Testis (tissue), 2 donors: ENCODE measurements at regions not wholly inside any gene's neighbourhood (a gene's known extent, or its start where the extent isn't known, plus 50 kb on each side); places are given as distances from the start of the nearest gene placed in this dataset.

Experiments
- DNase-seq: peaks from one replicate; pipeline ENCODE4 v3.0.0-alpha.2; 2019
- H3K27ac ChIP-seq, 2 donors: fragments of 200-600 bp; sonication (generic); one replicate each; pipeline ENCODE4 v1.5.1; 2019
- H3K27me3 ChIP-seq: fragments of 200-600 bp; sonication (generic); one replicate; pipeline ENCODE4 v1.5.1; 2019
- H3K36me3 ChIP-seq: fragments of 200-600 bp; sonication (generic); one replicate; pipeline ENCODE4 v1.5.1; 2017; ENCODE audit warnings: low read depth; ENCODE audit errors: missing control alignments
- H3K4me1 ChIP-seq: fragments of 200-600 bp; sonication (generic); one replicate; pipeline ENCODE4 v1.5.1; 2019
- H3K4me3 ChIP-seq, 2 donors: fragments of 200-600 bp; sonication (generic); one replicate each; pipeline ENCODE4 v1.5.1; 2017 to 2019
- H3K9me3 ChIP-seq: fragments of 200-600 bp; sonication (generic); one replicate; pipeline ENCODE4 v1.5.1; 2017
- POLR2A ChIP-seq: fragments of 450-650 bp; IDR thresholded peaks from one replicate; pipeline ENCODE4 v1.6.1; 2017; ENCODE audit warnings: antibody characterized with exemption, mild to moderate bottlenecking, moderate library complexity
- WGBS, 2 donors: methylation state at CpG; one replicate each; pipeline ENCODE4 v1.1.5; 2018; 5-methylcytosine and 5-hydroxymethylcytosine counted together
- intact Hi-C: fragments of 100-400 bp; cut with DNase I; formaldehyde crosslinking; loops from one replicate; pipeline ENCODE4 v1.15.1; 2023; ENCODE audit warnings: low total_unique reads
- TF ChIP-seq, protein P1 (sequence below), 3 experiments: fragments of 450-650 bp in 2 of 3; fragments of 200-600 bp in 1 of 3; sonication (generic) in 1 of 3; IDR thresholded peaks; one replicate each; pipeline ENCODE4 v1.5.1; 2016 to 2019; ENCODE audit warnings: antibody characterized with exemption in 3 of 3, mild to moderate bottlenecking in 2 of 3, moderate library complexity in 1 of 3

- DNase-seq = no peak
- intact Hi-C loops = no loop called here
- no peaks in the 10 kb centered on the region for H3K9me3 ChIP-seq
- 63 to 78% methylated on average over 2 of the region's 2 CpGs for WGBS, 2 donors
- no peak overlapping the region for H3K4me3 ChIP-seq
- H3K36me3 ChIP-seq = no peaks in the 10 kb centered on the region
- no peak for TF ChIP-seq POLR2A
- TF ChIP-seq, protein P1, sequence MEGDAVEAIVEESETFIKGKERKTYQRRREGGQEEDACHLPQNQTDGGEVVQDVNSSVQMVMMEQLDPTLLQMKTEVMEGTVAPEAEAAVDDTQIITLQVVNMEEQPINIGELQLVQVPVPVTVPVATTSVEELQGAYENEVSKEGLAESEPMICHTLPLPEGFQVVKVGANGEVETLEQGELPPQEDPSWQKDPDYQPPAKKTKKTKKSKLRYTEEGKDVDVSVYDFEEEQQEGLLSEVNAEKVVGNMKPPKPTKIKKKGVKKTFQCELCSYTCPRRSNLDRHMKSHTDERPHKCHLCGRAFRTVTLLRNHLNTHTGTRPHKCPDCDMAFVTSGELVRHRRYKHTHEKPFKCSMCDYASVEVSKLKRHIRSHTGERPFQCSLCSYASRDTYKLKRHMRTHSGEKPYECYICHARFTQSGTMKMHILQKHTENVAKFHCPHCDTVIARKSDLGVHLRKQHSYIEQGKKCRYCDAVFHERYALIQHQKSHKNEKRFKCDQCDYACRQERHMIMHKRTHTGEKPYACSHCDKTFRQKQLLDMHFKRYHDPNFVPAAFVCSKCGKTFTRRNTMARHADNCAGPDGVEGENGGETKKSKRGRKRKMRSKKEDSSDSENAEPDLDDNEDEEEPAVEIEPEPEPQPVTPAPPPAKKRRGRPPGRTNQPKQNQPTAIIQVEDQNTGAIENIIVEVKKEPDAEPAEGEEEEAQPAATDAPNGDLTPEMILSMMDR (IDR thresholded peaks at IDR 0.05) = no peak
- H3K27ac ChIP-seq = no peak overlapping the region
- no peaks in the 10 kb centered on the region for H3K4me1 ChIP-seq
- no peaks in the 10 kb centered on the region for H3K27me3 ChIP-seq
Measured at GRCh38 chr3:164208821-164209220, 869.5 kb downstream of the SI start.

DNA sequence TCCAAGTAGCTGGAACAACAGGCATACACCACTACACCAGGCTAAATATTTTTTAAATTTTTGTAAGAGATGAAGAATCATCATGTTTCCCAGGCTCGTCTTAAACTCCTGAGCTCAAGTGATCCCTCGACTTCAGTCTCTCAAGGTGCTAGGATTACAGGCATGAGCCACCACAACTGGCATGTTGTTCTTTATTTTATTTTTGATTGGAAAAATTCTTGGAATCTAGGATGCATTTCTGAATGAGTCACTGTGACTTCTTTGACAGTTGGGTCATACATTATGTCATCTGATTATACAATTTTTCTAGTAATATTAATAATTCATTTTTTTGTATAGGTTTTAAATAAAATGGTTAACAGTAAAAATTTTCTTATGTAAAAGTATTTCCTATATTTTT is 870.2 kb downstream of the SI start:
- H3K36me3 ChIP-seq = no peaks in the 10 kb centered on the region
- H3K9me3 ChIP-seq = no peaks in the 10 kb centered on the region
- H3K27ac ChIP-seq = no peak overlapping the region
- intact Hi-C loops = no loop called here
- WGBS, 2 donors = 81 to 83% methylated on average over 2 of the region's 2 CpGs
- DNase-seq = no peak
- TF ChIP-seq, protein P1 (IDR thresholded peaks at IDR 0.05) = no peak
- TF ChIP-seq POLR2A = no peak
- H3K27me3 ChIP-seq = no peaks in the 10 kb centered on the region
- H3K4me1 ChIP-seq = no peaks in the 10 kb centered on the region
- no peak overlapping the region for H3K4me3 ChIP-seq

- Histone ChIP-seq H3K9me3 (no peaks in the 10 kb centered on the region), H3K4me3 (no peak overlapping the region), H3K36me3 (no peaks in the 10 kb centered on the region), H3K27ac (no peak overlapping the region), H3K27me3 (no peaks in the 10 kb centered on the region), H3K4me1 (no peaks in the 10 kb centered on the region)
- TF ChIP-seq POLR2A = no peak
- TF ChIP-seq, protein P1 (IDR thresholded peaks at IDR 0.05) = no peak
- intact Hi-C loops = no loop called here
- DNase-seq = no peak
- 35 to 44% methylated on average over 1 of the region's 1 CpG for WGBS, 2 donors
Measured at GRCh38 chr3:164200053-164200823, 878.1 kb downstream of the SI start.

GRCh38 chr3:164196477-164196876 is 881.8 kb downstream of the SI start:
- no peak for TF ChIP-seq POLR2A
- TF ChIP-seq, protein P1 (IDR thresholded peaks at IDR 0.05) = no peak
- no peaks in the 10 kb centered on the region for H3K27me3 ChIP-seq
- H3K4me3 ChIP-seq = no peak overlapping the region
- intact Hi-C loops = no loop called here
- H3K27ac ChIP-seq = no peak overlapping the region
- 89 to 99% methylated on average over 2 of the region's 2 CpGs for WGBS, 2 donors
- H3K9me3 ChIP-seq = no peaks in the 10 kb centered on the region
- no peak for DNase-seq
- H3K36me3 ChIP-seq = no peaks in the 10 kb centered on the region
- no peaks in the 10 kb centered on the region for H3K4me1 ChIP-seq

DNA sequence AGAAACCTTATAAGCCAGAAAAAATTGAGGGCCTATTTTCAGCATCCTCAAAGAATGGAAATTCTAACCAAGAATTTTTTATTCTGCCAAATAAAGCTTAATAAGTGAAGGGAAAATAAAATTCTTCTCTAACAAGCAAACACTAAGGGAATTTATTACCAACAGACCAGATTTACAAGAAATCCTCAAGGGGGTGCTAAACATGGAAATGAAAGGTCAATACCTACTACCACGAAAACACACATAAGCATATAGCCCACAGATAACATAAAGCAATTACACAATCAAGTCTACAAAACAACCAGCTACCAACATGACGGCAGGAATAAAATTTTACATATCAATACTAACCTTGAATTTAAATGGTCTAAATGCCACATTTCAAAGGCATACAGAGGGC is 883.5 kb downstream of the SI start:
- Histone ChIP-seq H3K27me3 (no peaks in the 10 kb centered on the region), H3K27ac (no peak overlapping the region), H3K9me3 (no peaks in the 10 kb centered on the region), H3K4me3 (no peak overlapping the region), H3K4me1 (no peaks in the 10 kb centered on the region), H3K36me3 (no peaks in the 10 kb centered on the region)
- intact Hi-C loops = no loop called here
- TF ChIP-seq, protein P1 (IDR thresholded peaks at IDR 0.05) = no peak
- TF ChIP-seq POLR2A = no peak
- no peak for DNase-seq
- WGBS, 2 donors = 80 to 81% methylated on average over 2 of the region's 2 CpGs
